ENCODE measurements at regions not wholly inside any gene's neighbourhood (a gene's known extent, or its start where the extent isn't known, plus 50 kb on each side); places are given as distances from the start of the nearest gene placed in this dataset.

GRCh38 chr5:71825992-71826391, 106.9 kb downstream of the CARTPT start:
- DNase-seq, result no peak

GRCh38 chr5:71828291-71829040, 109.4 kb downstream of the CARTPT start:
- no peak for DNase-seq

- DNase-seq, result no peak
Observed at GRCh38 chr5:71829206-71829605, 110.1 kb downstream of the CARTPT start.

GRCh38 chr5:71830681-71831539, 111.8 kb downstream of the CARTPT start:
- no peak for DNase-seq

- no peak for DNase-seq
Observed at GRCh38 chr5:71832812-71833715, 114.0 kb downstream of the CARTPT start.

GRCh38 chr5:71834601-71835000, 115.5 kb downstream of the CARTPT start:
- DNase-seq, result no peak

- no peak for DNase-seq
Observed at GRCh38 chr5:71836084-71836483, 117.0 kb downstream of the CARTPT start.

GRCh38 chr5:71836559-71837112, 117.6 kb downstream of the CARTPT start:
- DNase-seq, result no peak

- DNase-seq, result no peak
Observed at GRCh38 chr5:71838286-71838685, 119.2 kb downstream of the CARTPT start.

GRCh38 chr5:71839096-71839884, 120.2 kb downstream of the CARTPT start:
- DNase-seq, result no peak

GRCh38 chr5:71841107-71841506, 122.0 kb downstream of the CARTPT start:
- DNase-seq, result no peak

GRCh38 chr5:71843111-71843510, 124.0 kb downstream of the CARTPT start:
- DNase-seq, result no peak

GRCh38 chr5:71844862-71845261, 125.8 kb downstream of the CARTPT start:
- no peak for DNase-seq

GRCh38 chr5:71859515-71859914, 140.4 kb downstream of the CARTPT start:
- no peak for DNase-seq

- DNase-seq, result no peak
Observed at GRCh38 chr5:71860048-71860447, 141.0 kb downstream of the CARTPT start.

- no peak for DNase-seq
Observed at GRCh38 chr5:71861682-71862081, 142.6 kb downstream of the CARTPT start.

- DNase-seq, result no peak
Observed at GRCh38 chr5:71862087-71862486, 143.0 kb downstream of the CARTPT start.

- no peak for DNase-seq
Observed at GRCh38 chr5:71862507-71863060, 143.5 kb downstream of the CARTPT start.

GRCh38 chr5:71864730-71865601, 145.9 kb downstream of the CARTPT start:
- no peak for DNase-seq

GRCh38 chr5:71865665-71866320, 146.7 kb downstream of the CARTPT start:
- no peak for DNase-seq

Measured in activated CD4-positive, alpha-beta T cell treated with anti-CD3 and anti-CD28 coated beads for 4 hours (primary cell).